ENCODE measurements at regions not wholly inside any gene's neighbourhood (a gene's known extent, or its start where the extent isn't known, plus 50 kb on each side); places are given as distances from the start of the nearest gene placed in this dataset.

- Histone ChIP-seq H3K27ac (ENCODE audit: low read length in 2 of 2) (no peak overlapping the region), H3K4me1 (ENCODE audit: control insufficient read depth in 2 of 2, insufficient read depth in 2 of 2, low read length in 2 of 2) (no peaks in the 10 kb centered on the region), H2AFZ (ENCODE audit: insufficient read depth, low read depth, low read length, poor library complexity, severe bottlenecking) (no peak overlapping the region), H3K9me3 (ENCODE audit: control extremely low read depth in 1 of 3, control insufficient read depth in 2 of 3, insufficient read depth in 1 of 3, low read length in 2 of 3) (no peaks in the 10 kb centered on the region), H3K4me3 (ENCODE audit: control extremely low read depth in 1 of 5, extremely low read depth in 1 of 5, insufficient read depth in 1 of 5, low read depth in 2 of 5, low read length in 4 of 5) (no peak overlapping the region), H4K20me1 (ENCODE audit: control insufficient read depth, insufficient read depth, low read length, poor library complexity, severe bottlenecking) (no peaks in the 10 kb centered on the region), H3K27me3 (replicated peaks in 1 of 4; ENCODE audit: control extremely low read depth in 1 of 4, control insufficient read depth in 3 of 4, insufficient read depth in 4 of 4, low read length in 3 of 4) (no peaks in the 10 kb centered on the region), H3K4me2 (replicated peaks; ENCODE audit: low read depth, low read length, poor library complexity, severe bottlenecking) (no peak overlapping the region), H3K9ac (ENCODE audit: low read length) (no peak overlapping the region), H3K79me2 (ENCODE audit: control insufficient read depth, insufficient read depth, low read length) (no peaks in the 10 kb centered on the region), H3K36me3 (replicated peaks in 1 of 2; ENCODE audit: control extremely low read depth in 1 of 2, control insufficient read depth in 1 of 2, extremely low read depth in 1 of 2, insufficient read depth in 2 of 2, low read length in 1 of 2) (no peaks in the 10 kb centered on the region)
- Mint-ChIP-seq H3K27ac (no peak overlapping the region), H3K4me3 (no peak overlapping the region), H3K4me1 (no peaks in the 10 kb centered on the region), H3K9me3 (ENCODE audit: insufficient read depth) (peaks cover 4% of the 10 kb centered on the region), H3K27me3 (no peaks in the 10 kb centered on the region)
- CTCF ChIA-PET, result no interaction called here
- intact Hi-C loops (cut with micrococcal nuclease), result no loop called here
- POLR2A ChIA-PET, result no interaction called here
- DNase-seq, result no peak
- TF ChIP-seq CTCF (IDR thresholded peaks at IDR 0.05) (no peak), EZH2 (IDR thresholded peaks at IDR 0.05; ENCODE audit: borderline replicate concordance, insufficient read depth, low read depth, low read length, poor library complexity, severe bottlenecking) (no peak)
- ATAC-seq (ENCODE audit: low read depth), result no peak
These were observed 964.8 kb downstream of the SORCS3 start for GRCh38 chr10:105605918-105606317.

DNA sequence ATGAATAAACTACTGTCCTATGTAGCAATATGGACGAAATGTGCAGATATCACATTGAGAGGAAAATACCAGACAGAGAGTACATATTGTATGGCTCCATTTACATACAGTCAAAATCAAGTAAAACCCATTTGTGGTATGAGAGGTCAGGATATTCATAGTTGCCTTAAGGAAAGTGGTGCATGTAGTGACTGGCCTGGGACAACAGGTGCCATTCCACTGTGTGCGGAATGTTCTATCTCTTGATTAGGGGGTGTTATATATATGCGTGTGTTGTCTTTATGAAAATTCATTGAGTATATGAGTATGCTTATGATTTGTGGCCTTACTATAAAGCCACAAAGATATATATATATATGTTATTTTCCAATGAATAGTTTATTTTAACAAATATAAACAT is 964.0 kb downstream of the SORCS3 start:
- Mint-ChIP-seq H3K4me1 (no peaks in the 10 kb centered on the region), H3K9me3 (ENCODE audit: insufficient read depth) (peaks cover 4% of the 10 kb centered on the region), H3K4me3 (no peak overlapping the region), H3K27me3 (no peaks in the 10 kb centered on the region), H3K27ac (no peak overlapping the region)
- Histone ChIP-seq H3K36me3 (replicated peaks in 1 of 2; ENCODE audit: control extremely low read depth in 1 of 2, control insufficient read depth in 1 of 2, extremely low read depth in 1 of 2, insufficient read depth in 2 of 2, low read length in 1 of 2) (no peaks in the 10 kb centered on the region), H3K27ac (ENCODE audit: low read length in 2 of 2) (no peak overlapping the region), H2AFZ (ENCODE audit: insufficient read depth, low read depth, low read length, poor library complexity, severe bottlenecking) (no peak overlapping the region), H3K4me3 (ENCODE audit: control extremely low read depth in 1 of 5, extremely low read depth in 1 of 5, insufficient read depth in 1 of 5, low read depth in 2 of 5, low read length in 4 of 5) (no peak overlapping the region), H3K79me2 (ENCODE audit: control insufficient read depth, insufficient read depth, low read length) (no peaks in the 10 kb centered on the region), H4K20me1 (ENCODE audit: control insufficient read depth, insufficient read depth, low read length, poor library complexity, severe bottlenecking) (no peaks in the 10 kb centered on the region), H3K4me1 (ENCODE audit: control insufficient read depth in 2 of 2, insufficient read depth in 2 of 2, low read length in 2 of 2) (no peaks in the 10 kb centered on the region), H3K4me2 (replicated peaks; ENCODE audit: low read depth, low read length, poor library complexity, severe bottlenecking) (no peak overlapping the region), H3K9me3 (ENCODE audit: control extremely low read depth in 1 of 3, control insufficient read depth in 2 of 3, insufficient read depth in 1 of 3, low read length in 2 of 3) (no peaks in the 10 kb centered on the region), H3K9ac (ENCODE audit: low read length) (no peak overlapping the region), H3K27me3 (replicated peaks in 1 of 4; ENCODE audit: control extremely low read depth in 1 of 4, control insufficient read depth in 3 of 4, insufficient read depth in 4 of 4, low read length in 3 of 4) (no peaks in the 10 kb centered on the region)
- intact Hi-C loops (cut with micrococcal nuclease), result no loop called here
- ATAC-seq (ENCODE audit: low read depth) (no peak), DNase-seq (no peak)
- ChIA-PET POLR2A (no interaction called here), CTCF (no interaction called here)
- WGBS (ENCODE audit: insufficient coverage), result no CpG with 5 or more reads among the region's 3 CpGs
- no peak for TF ChIP-seq CTCF (IDR thresholded peaks at IDR 0.05)
- TF ChIP-seq EZH2 (IDR thresholded peaks at IDR 0.05; ENCODE audit: borderline replicate concordance, insufficient read depth, low read depth, low read length, poor library complexity, severe bottlenecking), result no peak

All from B cell (primary cell).